Uterus (tissue), 3 donors: ENCODE measurements at regions not wholly inside any gene's neighbourhood (a gene's known extent, or its start where the extent isn't known, plus 50 kb on each side); places are given as distances from the start of the nearest gene placed in this dataset.
A peak's percentile ranks its signal among the peaks of the same experiment; 100 is the strongest.

ENCODE experiments used
- DNase-seq, 2 donors: peaks; one replicate each; pipeline ENCODE4 v3.0.0-alpha.2; 2019 to 2020
- H3K27ac ChIP-seq, 2 donors: fragments of 200-600 bp; sonication (generic); 1 replicate in 1 of 2; 2 replicates in 1 of 2; pipeline ENCODE4 v1.5.1; 2016 to 2018
- H3K27me3 ChIP-seq, 2 donors: fragments of 200-600 bp; sonication (generic); one replicate each; pipeline ENCODE4 v1.5.1; 2018 to 2019; ENCODE audit warnings: control low read depth in 1 of 2
- H3K36me3 ChIP-seq, 2 donors: fragments of 200-600 bp; sonication (generic); one replicate each; pipeline ENCODE4 v1.5.1; 2019; ENCODE audit warnings: control low read depth in 1 of 2
- H3K4me1 ChIP-seq, 2 donors: fragments of 200-600 bp; sonication (generic); one replicate each; pipeline ENCODE4 v1.5.1; 2018 to 2019; ENCODE audit warnings: control low read depth in 1 of 2
- H3K4me3 ChIP-seq, 2 donors: fragments of 200-600 bp; sonication (generic); 1 replicate in 1 of 2; 2 replicates in 1 of 2; pipeline ENCODE4 v1.5.1; 2018 to 2019; ENCODE audit warnings: mild to moderate bottlenecking in 1 of 2
- H3K9me3 ChIP-seq, 2 donors: fragments of 200-600 bp; sonication (generic); one replicate each; pipeline ENCODE4 v1.5.1; 2019; ENCODE audit warnings: control low read depth in 1 of 2
- CTCF ChIP-seq, 4 experiments: fragments of 200-600 bp in 2 of 4; fragments of 450-650 bp in 2 of 4; sonication (generic) in 2 of 4; IDR thresholded peaks; one replicate each; pipeline ENCODE4 v1.5.1; 2016 to 2019; ENCODE audit warnings: antibody characterized with exemption in 4 of 4, mild to moderate bottlenecking in 2 of 4, moderate library complexity in 1 of 4
- POLR2A ChIP-seq, 2 donors: fragments of 450-650 bp; IDR thresholded peaks; one replicate each; pipeline ENCODE4 v1.6.1; 2016; ENCODE audit warnings: antibody characterized with exemption in 2 of 2, mild to moderate bottlenecking in 1 of 2, moderate library complexity in 1 of 2
- intact Hi-C: fragments of 100-400 bp; cut with DNase I; formaldehyde crosslinking; loops from one replicate; pipeline ENCODE4 v1.15.1; 2023; ENCODE audit warnings: low total_unique reads
- donor health status: DM: yes; HTN: yes; CAD: no.

- Histone ChIP-seq H3K27me3 (no peaks in the 10 kb centered on the region), H3K4me3 (no peak overlapping the region), H3K36me3 (no peaks in the 10 kb centered on the region), H3K4me1 (no peaks in the 10 kb centered on the region), H3K9me3 (no peaks in the 10 kb centered on the region), H3K27ac (no peak overlapping the region)
- TF ChIP-seq POLR2A (IDR thresholded peaks at IDR 0.05) (no peak), CTCF (IDR thresholded peaks at IDR 0.05) (no peak)
- intact Hi-C loops, result no loop called here
- DNase-seq, result no peak
Observed at GRCh38 chr4:183773790-183774189, 114.7 kb downstream of the TRAPPC11 start.

GRCh38 chr4:183783306-183783705 is 121.8 kb upstream of the STOX2 start:
- TF ChIP-seq POLR2A (IDR thresholded peaks at IDR 0.05), result no peak
- no peak for TF ChIP-seq CTCF (IDR thresholded peaks at IDR 0.05)
- intact Hi-C loops, result no loop called here
- DNase-seq, result no peak
- no peaks in the 10 kb centered on the region for H3K9me3 ChIP-seq
- no peak overlapping the region for H3K4me3 ChIP-seq
- no peaks in the 10 kb centered on the region for H3K4me1 ChIP-seq
- H3K27me3 ChIP-seq, result no peaks in the 10 kb centered on the region
- H3K27ac ChIP-seq, result no peak overlapping the region
- H3K36me3 ChIP-seq, result no peaks in the 10 kb centered on the region

GRCh38 chr4:183783991-183784553 is 121.0 kb upstream of the STOX2 start:
- no peaks in the 10 kb centered on the region for H3K27me3 ChIP-seq
- H3K9me3 ChIP-seq, result no peaks in the 10 kb centered on the region
- H3K4me1 ChIP-seq, result no peaks in the 10 kb centered on the region
- no peak for DNase-seq
- H3K4me3 ChIP-seq, result no peak overlapping the region
- intact Hi-C loops, result no loop called here
- H3K36me3 ChIP-seq, result no peaks in the 10 kb centered on the region
- TF ChIP-seq POLR2A (IDR thresholded peaks at IDR 0.05) (no peak), CTCF (IDR thresholded peaks at IDR 0.05) (no peak)
- peak overlapping the region in 1 of 2 donors; percentile 41 for H3K27ac ChIP-seq

GRCh38 chr4:183788308-183788905 is 116.7 kb upstream of the STOX2 start:
- intact Hi-C loops, result no loop called here
- Histone ChIP-seq H3K27me3 (no peaks in the 10 kb centered on the region), H3K36me3 (no peaks in the 10 kb centered on the region), H3K4me3 (no peak overlapping the region), H3K27ac (no peak overlapping the region), H3K4me1 (no peaks in the 10 kb centered on the region), H3K9me3 (no peaks in the 10 kb centered on the region)
- no peak for DNase-seq
- no peak for TF ChIP-seq CTCF (IDR thresholded peaks at IDR 0.05)
- TF ChIP-seq POLR2A (IDR thresholded peaks at IDR 0.05), result no peak

GRCh38 chr4:183789657-183790056 is 115.5 kb upstream of the STOX2 start:
- no peak for DNase-seq
- H3K4me1 ChIP-seq, result no peaks in the 10 kb centered on the region
- no peak overlapping the region for H3K4me3 ChIP-seq
- no peaks in the 10 kb centered on the region for H3K9me3 ChIP-seq
- H3K27me3 ChIP-seq, result no peaks in the 10 kb centered on the region
- no peaks in the 10 kb centered on the region for H3K36me3 ChIP-seq
- no peak for TF ChIP-seq POLR2A (IDR thresholded peaks at IDR 0.05)
- H3K27ac ChIP-seq, result no peak overlapping the region
- intact Hi-C loops, result no loop called here
